Immature natural killer cell (primary cell): ENCODE measurements at regions not wholly inside any gene's neighbourhood (a gene's known extent, or its start where the extent isn't known, plus 50 kb on each side); places are given as distances from the start of the nearest gene placed in this dataset.

Experiments
- DNase-seq, 3 donors: peaks; one replicate each; pipeline ENCODE4 v3.0.0; 2022; ENCODE audit warnings: mixed read lengths in 1 of 3
- H3K27ac Mint-ChIP-seq, 6 donors: one replicate each; pipeline ENCODE4 v1.8.0; 2020; ENCODE audit warnings: mixed read lengths in 6 of 6, mild to moderate bottlenecking in 5 of 6, inconsistent platforms in 4 of 6, moderate library complexity in 3 of 6
- H3K27me3 Mint-ChIP-seq, 3 donors: one replicate each; pipeline ENCODE4 v1.8.0; 2020 to 2021; ENCODE audit warnings: low read depth in 3 of 3, mild to moderate bottlenecking in 3 of 3, mixed read lengths in 3 of 3, moderate library complexity in 3 of 3, inconsistent platforms in 1 of 3
- H3K36me3 Mint-ChIP-seq, 3 donors: one replicate each; pipeline ENCODE4 v1.8.0; 2020; ENCODE audit warnings: mixed read lengths in 3 of 3, inconsistent platforms in 2 of 3, mild to moderate bottlenecking in 2 of 3
- H3K4me1 Mint-ChIP-seq, 2 donors: one replicate each; pipeline ENCODE4 v1.8.0; 2020; ENCODE audit warnings: inconsistent platforms in 2 of 2, mild to moderate bottlenecking in 2 of 2, mixed read lengths in 2 of 2, moderate library complexity in 1 of 2
- H3K4me3 Mint-ChIP-seq, 5 donors: one replicate each; pipeline ENCODE4 v1.8.0; 2020; ENCODE audit warnings: mild to moderate bottlenecking in 5 of 5, mixed read lengths in 5 of 5, inconsistent platforms in 3 of 5, moderate library complexity in 3 of 5
- H3K9me3 Mint-ChIP-seq, 6 donors: one replicate each; pipeline ENCODE4 v1.8.0; 2020; ENCODE audit warnings: mild to moderate bottlenecking in 6 of 6, mixed read lengths in 6 of 6, inconsistent platforms in 4 of 6, moderate library complexity in 3 of 6

GRCh38 chr22:27475548-27475897 is 326.0 kb downstream of the MN1 start:
- H3K27me3 Mint-ChIP-seq = peaks cover 0 to 5% (median 4%) of the 10 kb centered on the region in 3 donors
- H3K4me3 Mint-ChIP-seq = no peak overlapping the region
- H3K27ac Mint-ChIP-seq = no peak overlapping the region
- no peaks in the 10 kb centered on the region for H3K4me1 Mint-ChIP-seq
- H3K9me3 Mint-ChIP-seq = no peaks in the 10 kb centered on the region
- no peak for DNase-seq
- no peaks in the 10 kb centered on the region for H3K36me3 Mint-ChIP-seq

- DNase-seq = no peak
- no peaks in the 10 kb centered on the region for H3K4me1 Mint-ChIP-seq
- no peaks in the 10 kb centered on the region for H3K9me3 Mint-ChIP-seq
- H3K27ac Mint-ChIP-seq = no peak overlapping the region
- no peak overlapping the region for H3K4me3 Mint-ChIP-seq
- no peaks in the 10 kb centered on the region for H3K36me3 Mint-ChIP-seq
- peaks cover 0 to 5% (median 4%) of the 10 kb centered on the region in 3 donors for H3K27me3 Mint-ChIP-seq
These were observed 325.2 kb downstream of the MN1 start for GRCh38 chr22:27476318-27476717.

GRCh38 chr22:27476729-27477128 is 324.8 kb downstream of the MN1 start:
- Mint-ChIP-seq H3K4me3 (no peak overlapping the region), H3K9me3 (no peaks in the 10 kb centered on the region), H3K27ac (no peak overlapping the region), H3K36me3 (no peaks in the 10 kb centered on the region), H3K27me3 (peaks cover under 1 to 5% (median 4%) of the 10 kb centered on the region in 3 donors), H3K4me1 (no peaks in the 10 kb centered on the region)
- DNase-seq = no peak

GRCh38 chr22:27477171-27477570 is 324.4 kb downstream of the MN1 start:
- H3K4me3 Mint-ChIP-seq = no peak overlapping the region
- no peaks in the 10 kb centered on the region for H3K4me1 Mint-ChIP-seq
- H3K9me3 Mint-ChIP-seq = no peaks in the 10 kb centered on the region
- H3K27me3 Mint-ChIP-seq = peaks cover 1 to 5% (median 4%) of the 10 kb centered on the region in 3 donors
- no peak overlapping the region for H3K27ac Mint-ChIP-seq
- no peaks in the 10 kb centered on the region for H3K36me3 Mint-ChIP-seq
- DNase-seq = no peak

GRCh38 chr22:27480487-27480886 is 321.1 kb downstream of the MN1 start:
- Mint-ChIP-seq H3K36me3 (no peaks in the 10 kb centered on the region), H3K4me3 (no peak overlapping the region), H3K4me1 (no peaks in the 10 kb centered on the region), H3K9me3 (no peaks in the 10 kb centered on the region), H3K27me3 (peaks cover 2 to 3% (median 2%) of the 10 kb centered on the region in 3 donors), H3K27ac (no peak overlapping the region)
- DNase-seq = no peak

GRCh38 chr22:27482402-27482801 is 319.2 kb downstream of the MN1 start:
- Mint-ChIP-seq H3K27me3 (peaks cover 0 to 3% (median 0%) of the 10 kb centered on the region in 3 donors), H3K27ac (no peak overlapping the region)

GRCh38 chr22:27483095-27483785 is 318.3 kb downstream of the MN1 start:
- H3K27me3 Mint-ChIP-seq = peaks cover 0 to 3% (median 0%) of the 10 kb centered on the region in 3 donors
- H3K4me3 Mint-ChIP-seq = no peak overlapping the region
- H3K36me3 Mint-ChIP-seq = no peaks in the 10 kb centered on the region
- H3K27ac Mint-ChIP-seq = no peak overlapping the region
- no peaks in the 10 kb centered on the region for H3K9me3 Mint-ChIP-seq
- DNase-seq = no peak
- H3K4me1 Mint-ChIP-seq = no peaks in the 10 kb centered on the region

More at GRCh38 chr22:27482402-27482801, 319.2 kb downstream of the MN1 start:
- Mint-ChIP-seq H3K36me3 (no peaks in the 10 kb centered on the region), H3K9me3 (no peaks in the 10 kb centered on the region), H3K4me3 (no peak overlapping the region), H3K4me1 (no peaks in the 10 kb centered on the region)
- no peak for DNase-seq

- Mint-ChIP-seq H3K27me3 (peaks cover 0 to 3% (median 0%) of the 10 kb centered on the region in 3 donors), H3K9me3 (no peaks in the 10 kb centered on the region), H3K36me3 (no peaks in the 10 kb centered on the region), H3K27ac (no peak overlapping the region), H3K4me1 (no peaks in the 10 kb centered on the region), H3K4me3 (no peak overlapping the region)
- no peak for DNase-seq
These were observed 315.7 kb downstream of the MN1 start for GRCh38 chr22:27485842-27486241.

GRCh38 chr22:27487600-27488452 is 313.7 kb downstream of the MN1 start:
- Mint-ChIP-seq H3K36me3 (no peaks in the 10 kb centered on the region), H3K4me1 (no peaks in the 10 kb centered on the region), H3K27me3 (peaks cover 0 to 3% (median 0%) of the 10 kb centered on the region in 3 donors), H3K27ac (no peak overlapping the region), H3K4me3 (no peak overlapping the region), H3K9me3 (peaks cover 0 to 2% (median 0%) of the 10 kb centered on the region in 6 donors)
- DNase-seq = no peak

- Mint-ChIP-seq H3K9me3 (peaks cover 0 to 2% (median 0%) of the 10 kb centered on the region in 6 donors), H3K27ac (no peak overlapping the region)
These were observed 312.9 kb downstream of the MN1 start for GRCh38 chr22:27488456-27489177.

GRCh38 chr22:27489178-27489675 is 312.3 kb downstream of the MN1 start:
- H3K27ac Mint-ChIP-seq = no peak overlapping the region
- peaks cover 0 to 2% (median 0%) of the 10 kb centered on the region in 6 donors for H3K9me3 Mint-ChIP-seq
- no peak overlapping the region for H3K4me3 Mint-ChIP-seq
- H3K4me1 Mint-ChIP-seq = no peaks in the 10 kb centered on the region
- no peaks in the 10 kb centered on the region for H3K36me3 Mint-ChIP-seq
- H3K27me3 Mint-ChIP-seq = peaks cover 0 to 2% (median 0%) of the 10 kb centered on the region in 3 donors
- DNase-seq = no peak

More at GRCh38 chr22:27488456-27489177, 312.9 kb downstream of the MN1 start:
- no peaks in the 10 kb centered on the region for H3K36me3 Mint-ChIP-seq
- H3K4me3 Mint-ChIP-seq = no peak overlapping the region
- peaks cover 0 to 2% (median 0%) of the 10 kb centered on the region in 3 donors for H3K27me3 Mint-ChIP-seq
- H3K4me1 Mint-ChIP-seq = no peaks in the 10 kb centered on the region
- no peak for DNase-seq

- peaks cover 0 to 2% (median 0%) of the 10 kb centered on the region in 6 donors for H3K9me3 Mint-ChIP-seq
- DNase-seq = no peak
- H3K4me1 Mint-ChIP-seq = no peaks in the 10 kb centered on the region
- H3K36me3 Mint-ChIP-seq = no peaks in the 10 kb centered on the region
- H3K4me3 Mint-ChIP-seq = no peak overlapping the region
- peaks cover 0 to 2% (median 0%) of the 10 kb centered on the region in 3 donors for H3K27me3 Mint-ChIP-seq
- no peak overlapping the region for H3K27ac Mint-ChIP-seq
These were observed 311.5 kb downstream of the MN1 start for GRCh38 chr22:27490080-27490479.

- Mint-ChIP-seq H3K4me1 (no peaks in the 10 kb centered on the region), H3K9me3 (peaks cover 0 to 2% (median 0%) of the 10 kb centered on the region in 6 donors), H3K27me3 (peaks cover 0 to 2% (median 0%) of the 10 kb centered on the region in 3 donors), H3K36me3 (no peaks in the 10 kb centered on the region), H3K27ac (no peak overlapping the region), H3K4me3 (no peak overlapping the region)
- no peak for DNase-seq
These were observed 309.7 kb downstream of the MN1 start for GRCh38 chr22:27491888-27492287.
